HepG2 (cell line): ENCODE measurements at regions not wholly inside any gene's neighbourhood (a gene's known extent, or its start where the extent isn't known, plus 50 kb on each side); places are given as distances from the start of the nearest gene placed in this dataset.

Source experiments
- POLR2A ChIP-seq, 2 experiments: IDR thresholded peaks; 2 replicates each; pipeline ENCODE4 v1.6.1; 2011; ENCODE audit warnings: low read depth in 2 of 2, low read length in 2 of 2, mild to moderate bottlenecking in 1 of 2, moderate library complexity in 1 of 2; ENCODE audit not compliant: insufficient read depth in 1 of 2
- ZNF24 ChIP-seq: fragments of 450-650 bp; IDR thresholded peaks from 2 replicates; pipeline ENCODE4 v1.6.1; 2017; ENCODE audit warnings: antibody characterized with exemption, mild to moderate bottlenecking

GRCh38 chr16:86672179-86672863 is 94.0 kb downstream of the FOXL1 start:
- no peak for TF ChIP-seq POLR2A (IDR thresholded peaks at IDR 0.05; ENCODE audit: insufficient read depth in 1 of 2, low read depth in 2 of 2, low read length in 2 of 2)
- TF ChIP-seq ZNF24 = no peak
